ENCODE measurements at regions not wholly inside any gene's neighbourhood (a gene's known extent, or its start where the extent isn't known, plus 50 kb on each side); places are given as distances from the start of the nearest gene placed in this dataset.

DNA sequence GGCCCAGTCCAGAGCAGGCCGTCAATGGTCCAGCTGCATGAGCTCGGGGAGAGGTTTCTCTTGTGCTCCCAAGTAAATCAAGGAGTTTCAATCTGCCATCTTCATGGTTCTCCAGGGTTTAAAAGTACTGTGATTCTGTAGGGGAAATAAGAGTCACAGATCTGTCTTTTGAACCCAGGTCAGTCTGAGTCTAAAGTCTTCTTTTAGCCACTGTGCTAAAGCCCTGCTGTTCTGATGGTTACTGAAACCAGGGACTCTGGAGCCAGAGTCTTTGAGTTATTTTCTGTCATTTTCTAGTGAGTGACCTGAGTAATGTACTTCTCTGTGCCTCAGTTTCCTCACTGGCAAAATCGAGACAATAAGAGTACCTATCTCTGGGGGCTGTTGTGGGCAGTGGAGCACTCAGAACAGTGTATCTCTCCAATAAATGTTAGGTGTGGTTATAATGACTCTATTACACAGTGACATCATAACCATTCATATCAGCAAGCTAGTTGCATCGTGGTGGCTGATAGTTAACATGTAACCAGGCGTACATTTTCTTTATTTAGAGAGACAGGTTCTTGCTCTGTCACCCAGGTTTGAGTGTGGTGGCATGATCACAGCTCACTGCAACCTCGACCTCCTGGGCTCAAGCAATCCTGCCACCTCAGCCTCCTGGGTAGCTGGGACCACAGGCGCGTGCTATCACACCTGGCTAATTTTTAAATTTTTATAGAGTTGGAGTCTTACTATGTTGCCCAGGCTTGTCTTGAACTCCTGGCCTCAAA, 74.6 kb upstream of the KCNG1 start:
- Histone ChIP-seq H3K4me1 (ENCODE audit: control insufficient read depth, insufficient read depth, low read length, poor library complexity, severe bottlenecking) (no peaks in the 10 kb centered on the region), H3K9me3 (ENCODE audit: control insufficient read depth, low read length) (no peaks in the 10 kb centered on the region), H3K4me3 (ENCODE audit: insufficient read depth, low read depth, low read length, poor library complexity, severe bottlenecking) (no peak overlapping the region), H3K27ac (ENCODE audit: insufficient read depth, low read length, poor library complexity, severe bottlenecking) (no peak overlapping the region), H3K27me3 (replicated peaks; ENCODE audit: control insufficient read depth, insufficient read depth, low read length, poor library complexity, severe bottlenecking) (peaks cover 9% of the 10 kb centered on the region), H3K36me3 (ENCODE audit: control insufficient read depth, insufficient read depth, low read length) (no peaks in the 10 kb centered on the region)
- DNase-seq: no peak

DNA sequence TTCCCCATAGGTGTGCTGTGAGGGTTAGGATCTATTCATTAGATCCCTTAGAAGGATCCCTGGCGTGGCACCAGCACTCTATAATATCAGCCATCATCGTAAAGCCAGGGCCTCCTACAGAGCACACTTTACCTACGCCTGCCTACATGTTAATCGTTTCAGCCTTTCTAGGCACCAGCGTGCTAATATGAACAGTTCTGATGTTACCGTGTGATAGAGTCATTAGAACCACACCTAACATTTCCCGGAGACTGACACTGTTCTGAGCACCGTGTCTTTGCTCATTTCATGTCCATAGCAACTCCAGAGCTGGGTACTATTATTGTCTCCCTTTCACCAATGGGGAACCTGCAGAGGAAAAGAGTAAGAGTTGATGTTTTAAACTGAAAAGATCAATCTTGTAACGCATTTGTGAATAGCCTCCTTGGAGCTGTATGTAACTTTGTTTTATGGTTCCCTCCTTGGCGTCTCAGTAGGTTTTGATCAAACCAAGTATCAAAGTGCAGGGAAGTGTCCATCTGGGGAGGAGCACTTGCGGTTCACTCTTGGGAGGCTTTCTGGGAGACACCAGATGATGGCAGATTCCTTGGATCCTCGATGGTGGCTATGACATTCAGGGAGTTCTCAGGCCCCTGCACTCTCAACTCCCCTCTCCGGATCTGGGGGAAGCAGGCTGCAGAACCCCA, 73.8 kb upstream of the KCNG1 start:
- H3K36me3 ChIP-seq (ENCODE audit: control insufficient read depth, insufficient read depth, low read length): no peaks in the 10 kb centered on the region
- H3K4me3 ChIP-seq (ENCODE audit: insufficient read depth, low read depth, low read length, poor library complexity, severe bottlenecking): no peak overlapping the region
- H3K27ac ChIP-seq (ENCODE audit: insufficient read depth, low read length, poor library complexity, severe bottlenecking): no peak overlapping the region
- H3K27me3 ChIP-seq (replicated peaks; ENCODE audit: control insufficient read depth, insufficient read depth, low read length, poor library complexity, severe bottlenecking): peaks cover 12% of the 10 kb centered on the region
- DNase-seq: no peak
- H3K4me1 ChIP-seq (ENCODE audit: control insufficient read depth, insufficient read depth, low read length, poor library complexity, severe bottlenecking): no peaks in the 10 kb centered on the region
- H3K9me3 ChIP-seq (ENCODE audit: control insufficient read depth, low read length): no peaks in the 10 kb centered on the region

DNA sequence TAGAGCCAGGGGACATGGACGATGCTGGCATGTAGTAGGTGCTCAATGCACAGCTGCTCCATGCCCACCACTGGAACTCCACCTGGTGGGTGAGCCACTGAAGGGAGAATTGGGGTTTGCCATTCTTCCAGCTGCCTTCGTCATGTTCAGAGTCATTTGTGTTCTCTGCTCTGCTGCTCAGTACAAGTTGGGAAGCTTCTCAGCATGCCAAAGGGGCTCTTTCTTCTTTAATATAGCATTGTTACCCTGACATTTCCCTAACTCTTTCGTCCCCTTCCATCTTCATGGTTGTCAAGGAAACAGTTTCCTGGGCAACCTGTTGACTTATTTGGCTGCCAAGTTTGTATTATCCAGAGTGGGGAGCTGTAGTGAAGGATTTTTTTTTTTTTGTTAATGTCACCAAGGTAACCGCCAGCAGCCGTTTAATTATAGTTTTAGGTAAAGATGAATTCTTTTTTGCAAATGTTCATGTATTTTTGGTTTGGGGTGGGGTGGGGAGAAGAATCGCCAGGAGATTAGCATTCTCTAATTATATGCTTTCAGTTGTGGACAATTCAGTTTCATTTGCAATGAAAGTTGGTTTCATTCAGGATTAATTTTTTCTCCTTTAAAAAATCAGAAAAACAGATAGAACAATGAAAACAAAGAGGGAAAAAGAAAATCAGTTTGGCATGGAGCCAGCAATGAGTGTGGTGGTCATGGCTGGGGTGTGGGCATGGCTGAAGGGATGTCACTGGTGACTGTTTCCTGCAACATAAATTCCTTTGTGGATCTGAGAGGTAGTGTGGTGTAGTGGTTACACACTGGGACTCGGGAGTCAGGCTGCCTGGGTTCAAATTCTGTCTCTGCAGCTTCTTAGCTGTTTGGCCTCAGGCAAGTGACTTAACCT, 73.0 kb upstream of the KCNG1 start:
- DNase-seq: no peak
- Histone ChIP-seq H3K27ac (ENCODE audit: insufficient read depth, low read length, poor library complexity, severe bottlenecking) (no peak overlapping the region), H3K4me1 (ENCODE audit: control insufficient read depth, insufficient read depth, low read length, poor library complexity, severe bottlenecking) (no peaks in the 10 kb centered on the region), H3K9me3 (ENCODE audit: control insufficient read depth, low read length) (no peaks in the 10 kb centered on the region), H3K36me3 (ENCODE audit: control insufficient read depth, insufficient read depth, low read length) (no peaks in the 10 kb centered on the region), H3K27me3 (replicated peaks; ENCODE audit: control insufficient read depth, insufficient read depth, low read length, poor library complexity, severe bottlenecking) (peaks cover 18% of the 10 kb centered on the region), H3K4me3 (ENCODE audit: insufficient read depth, low read depth, low read length, poor library complexity, severe bottlenecking) (no peak overlapping the region)

DNA sequence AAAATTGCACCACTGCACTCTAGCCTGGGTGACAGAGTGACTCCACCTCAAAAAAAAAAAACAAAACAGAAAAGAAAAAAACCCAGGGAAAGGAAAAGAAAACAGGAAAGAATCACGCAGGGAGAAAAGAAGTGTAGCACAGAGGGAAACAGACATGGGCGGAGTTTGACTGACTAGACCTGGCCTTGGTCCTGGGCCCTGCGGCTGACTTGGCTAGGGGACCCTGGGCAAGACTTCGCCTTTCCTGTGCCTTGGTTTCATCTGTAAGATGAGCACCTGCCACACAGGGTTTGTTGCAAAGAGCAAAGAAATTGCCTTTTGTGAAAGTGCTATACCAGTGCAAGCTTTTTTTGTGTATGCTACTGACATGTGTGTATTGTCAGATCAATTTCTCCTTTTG, 71.3 kb upstream of the KCNG1 start:
- Histone ChIP-seq H3K27me3 (replicated peaks; ENCODE audit: control insufficient read depth, insufficient read depth, low read length, poor library complexity, severe bottlenecking) (peaks cover 20% of the 10 kb centered on the region), H3K36me3 (ENCODE audit: control insufficient read depth, insufficient read depth, low read length) (no peaks in the 10 kb centered on the region), H3K27ac (ENCODE audit: insufficient read depth, low read length, poor library complexity, severe bottlenecking) (no peak overlapping the region), H3K4me1 (ENCODE audit: control insufficient read depth, insufficient read depth, low read length, poor library complexity, severe bottlenecking) (no peaks in the 10 kb centered on the region), H3K9me3 (ENCODE audit: control insufficient read depth, low read length) (no peaks in the 10 kb centered on the region), H3K4me3 (ENCODE audit: insufficient read depth, low read depth, low read length, poor library complexity, severe bottlenecking) (no peak overlapping the region)
- DNase-seq: no peak

DNA sequence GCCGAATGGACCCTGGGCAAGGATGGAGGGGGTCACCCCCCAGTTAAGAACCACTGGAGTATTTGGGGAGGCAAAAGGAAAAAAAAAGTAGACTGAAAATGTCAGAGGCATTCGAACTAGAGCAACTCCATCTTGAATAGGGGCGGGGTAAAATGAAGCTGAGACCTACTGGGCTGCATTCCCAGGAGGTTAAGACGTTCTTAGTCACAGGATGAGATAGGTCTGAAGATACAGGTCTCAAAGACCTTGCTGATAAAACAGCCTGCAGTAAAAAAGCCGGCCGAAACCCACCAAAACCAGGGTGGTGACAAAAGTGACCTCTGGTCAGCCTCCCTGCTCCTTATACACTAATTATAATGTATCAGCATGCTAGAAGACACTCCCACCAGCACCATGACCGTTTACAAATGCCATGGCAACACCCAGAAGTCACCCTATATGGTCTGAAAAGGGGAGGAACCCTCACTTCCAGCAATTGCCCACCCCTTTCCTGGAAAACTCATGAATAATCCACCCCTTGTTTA, 70.4 kb upstream of the KCNG1 start:
- no peaks in the 10 kb centered on the region for H3K9me3 ChIP-seq (ENCODE audit: control insufficient read depth, low read length)
- H3K36me3 ChIP-seq (ENCODE audit: control insufficient read depth, insufficient read depth, low read length): no peaks in the 10 kb centered on the region
- no peak overlapping the region for H3K4me3 ChIP-seq (ENCODE audit: insufficient read depth, low read depth, low read length, poor library complexity, severe bottlenecking)
- H3K27me3 ChIP-seq (replicated peaks; ENCODE audit: control insufficient read depth, insufficient read depth, low read length, poor library complexity, severe bottlenecking): peaks cover 20% of the 10 kb centered on the region
- H3K27ac ChIP-seq (ENCODE audit: insufficient read depth, low read length, poor library complexity, severe bottlenecking): no peak overlapping the region
- no peaks in the 10 kb centered on the region for H3K4me1 ChIP-seq (ENCODE audit: control insufficient read depth, insufficient read depth, low read length, poor library complexity, severe bottlenecking)
- DNase-seq: no peak

DNA sequence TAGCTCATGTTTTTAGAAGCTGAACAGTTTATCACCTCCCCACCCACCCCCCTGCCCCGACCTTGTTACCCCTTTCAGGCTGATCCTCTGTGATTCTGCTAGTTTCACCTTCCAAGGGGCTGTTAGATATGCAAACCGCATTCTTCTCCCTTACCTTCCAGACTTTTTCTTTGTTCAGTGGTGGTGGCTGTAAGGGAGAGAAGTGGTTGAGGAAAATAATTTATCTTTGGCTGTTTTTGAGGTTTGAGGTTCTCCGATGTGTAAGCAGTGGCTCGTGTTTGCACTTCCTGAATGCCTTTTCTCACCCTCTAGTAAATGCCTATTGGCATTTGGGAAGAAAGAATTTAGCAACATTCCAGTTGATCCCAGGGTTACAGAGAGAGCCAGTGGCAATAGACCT, 69.4 kb upstream of the KCNG1 start:
- no peaks in the 10 kb centered on the region for H3K36me3 ChIP-seq (ENCODE audit: control insufficient read depth, insufficient read depth, low read length)
- H3K4me3 ChIP-seq (ENCODE audit: insufficient read depth, low read depth, low read length, poor library complexity, severe bottlenecking): no peak overlapping the region
- no peaks in the 10 kb centered on the region for H3K9me3 ChIP-seq (ENCODE audit: control insufficient read depth, low read length)
- no peak for DNase-seq
- peaks cover 20% of the 10 kb centered on the region for H3K27me3 ChIP-seq (replicated peaks; ENCODE audit: control insufficient read depth, insufficient read depth, low read length, poor library complexity, severe bottlenecking)
- H3K4me1 ChIP-seq (ENCODE audit: control insufficient read depth, insufficient read depth, low read length, poor library complexity, severe bottlenecking): no peaks in the 10 kb centered on the region
- no peak overlapping the region for H3K27ac ChIP-seq (ENCODE audit: insufficient read depth, low read length, poor library complexity, severe bottlenecking)

DNA sequence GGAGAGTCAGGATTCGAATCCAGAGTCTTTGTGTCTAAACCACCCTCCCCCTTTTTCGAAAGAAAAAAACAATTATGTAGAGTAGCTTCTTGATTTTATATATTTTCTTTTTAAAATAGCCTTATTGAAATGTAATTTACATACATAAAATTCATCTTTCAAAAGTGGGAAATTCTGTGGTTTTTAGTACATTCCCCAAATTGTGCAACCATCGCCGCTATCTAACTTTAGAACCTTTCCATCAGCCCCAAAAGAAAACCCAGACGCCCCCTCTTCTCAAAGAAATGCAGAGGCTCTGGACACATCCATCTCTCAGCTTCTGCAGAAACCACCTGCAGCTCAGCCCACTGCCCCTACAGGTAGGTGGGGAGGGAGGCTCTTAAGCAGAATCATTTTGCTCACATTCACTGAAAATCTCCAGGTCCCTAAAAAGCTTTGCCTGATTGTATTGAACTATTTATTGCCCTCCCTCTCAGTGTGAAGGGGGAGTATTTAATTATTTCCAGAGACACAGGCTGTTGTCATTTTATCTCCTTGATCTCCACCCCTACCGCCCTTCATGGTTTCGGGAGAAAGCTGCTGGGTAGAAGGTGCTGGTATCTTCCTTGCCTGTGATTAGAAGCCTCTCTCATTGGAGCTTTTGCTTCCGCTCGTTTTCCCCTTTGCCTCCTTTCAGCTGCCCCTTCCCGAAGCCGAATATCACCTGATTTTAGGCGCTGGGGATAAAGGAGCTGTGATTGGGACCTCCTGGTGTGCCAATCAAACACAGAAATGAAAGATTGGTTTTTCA, 68.7 kb upstream of the KCNG1 start:
- no peak overlapping the region for H3K27ac ChIP-seq (ENCODE audit: insufficient read depth, low read length, poor library complexity, severe bottlenecking)
- no peak overlapping the region for H3K4me3 ChIP-seq (ENCODE audit: insufficient read depth, low read depth, low read length, poor library complexity, severe bottlenecking)
- peaks cover 20% of the 10 kb centered on the region for H3K27me3 ChIP-seq (replicated peaks; ENCODE audit: control insufficient read depth, insufficient read depth, low read length, poor library complexity, severe bottlenecking)
- no peaks in the 10 kb centered on the region for H3K9me3 ChIP-seq (ENCODE audit: control insufficient read depth, low read length)
- H3K4me1 ChIP-seq (ENCODE audit: control insufficient read depth, insufficient read depth, low read length, poor library complexity, severe bottlenecking): no peaks in the 10 kb centered on the region
- no peaks in the 10 kb centered on the region for H3K36me3 ChIP-seq (ENCODE audit: control insufficient read depth, insufficient read depth, low read length)
- no peak for DNase-seq

DNA sequence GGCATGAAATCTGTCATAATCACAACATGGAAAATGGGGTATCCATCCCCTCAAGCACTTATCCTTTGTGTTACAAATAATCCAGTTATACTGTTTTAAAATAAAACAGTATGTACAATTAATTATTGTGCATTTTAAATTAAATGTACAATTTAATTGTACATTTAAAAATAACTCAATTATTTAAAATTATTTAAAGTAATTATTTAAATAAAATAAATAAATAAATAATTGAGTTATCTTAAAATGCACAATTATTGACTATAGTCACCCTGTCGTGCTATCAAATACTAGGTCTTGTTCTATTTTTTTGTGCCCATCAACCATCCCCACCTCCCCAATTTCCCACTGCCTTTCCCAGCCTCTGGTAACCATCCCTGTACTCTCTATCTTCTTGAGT, 66.9 kb upstream of the KCNG1 start:
- H3K9me3 ChIP-seq (ENCODE audit: control insufficient read depth, low read length): no peaks in the 10 kb centered on the region
- H3K27me3 ChIP-seq (replicated peaks; ENCODE audit: control insufficient read depth, insufficient read depth, low read length, poor library complexity, severe bottlenecking): peaks cover 23% of the 10 kb centered on the region
- no peak overlapping the region for H3K27ac ChIP-seq (ENCODE audit: insufficient read depth, low read length, poor library complexity, severe bottlenecking)
- no peaks in the 10 kb centered on the region for H3K4me1 ChIP-seq (ENCODE audit: control insufficient read depth, insufficient read depth, low read length, poor library complexity, severe bottlenecking)
- no peak overlapping the region for H3K4me3 ChIP-seq (ENCODE audit: insufficient read depth, low read depth, low read length, poor library complexity, severe bottlenecking)
- no peaks in the 10 kb centered on the region for H3K36me3 ChIP-seq (ENCODE audit: control insufficient read depth, insufficient read depth, low read length)
- no peak for DNase-seq

DNA sequence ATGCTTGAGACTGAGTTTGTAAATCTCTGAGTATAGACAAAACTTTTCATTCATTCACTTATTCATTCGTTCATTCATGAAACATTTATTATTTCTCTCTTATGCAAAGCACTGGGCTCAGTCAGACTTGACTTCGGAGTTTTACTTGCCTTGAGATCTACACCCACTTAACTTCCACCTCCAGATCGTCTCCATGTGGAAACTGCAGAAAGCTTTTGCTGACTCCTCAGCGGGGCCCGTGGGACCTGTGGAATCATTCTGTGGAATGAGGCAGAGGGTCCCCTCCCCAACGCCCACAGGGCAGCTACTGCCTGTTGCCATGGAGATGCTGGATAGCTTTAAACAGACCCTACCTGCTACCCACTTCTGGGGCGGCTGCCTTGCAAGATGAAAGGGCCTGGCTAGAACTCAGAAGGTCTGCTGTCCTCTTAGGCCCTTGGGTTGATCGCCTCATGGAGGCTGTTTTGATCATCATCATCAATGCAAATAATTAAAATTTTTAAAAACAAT, 66.4 kb upstream of the KCNG1 start:
- Histone ChIP-seq H3K4me1 (ENCODE audit: control insufficient read depth, insufficient read depth, low read length, poor library complexity, severe bottlenecking) (no peaks in the 10 kb centered on the region), H3K27ac (ENCODE audit: insufficient read depth, low read length, poor library complexity, severe bottlenecking) (no peak overlapping the region), H3K9me3 (ENCODE audit: control insufficient read depth, low read length) (no peaks in the 10 kb centered on the region), H3K36me3 (ENCODE audit: control insufficient read depth, insufficient read depth, low read length) (no peaks in the 10 kb centered on the region), H3K4me3 (ENCODE audit: insufficient read depth, low read depth, low read length, poor library complexity, severe bottlenecking) (no peak overlapping the region), H3K27me3 (replicated peaks; ENCODE audit: control insufficient read depth, insufficient read depth, low read length, poor library complexity, severe bottlenecking) (peaks cover 26% of the 10 kb centered on the region)
- DNase-seq: no peak
